ENCODE measurements at regions not wholly inside any gene's neighbourhood (a gene's known extent, or its start where the extent isn't known, plus 50 kb on each side); places are given as distances from the start of the nearest gene placed in this dataset.

- TF ChIP-seq, protein P1, sequence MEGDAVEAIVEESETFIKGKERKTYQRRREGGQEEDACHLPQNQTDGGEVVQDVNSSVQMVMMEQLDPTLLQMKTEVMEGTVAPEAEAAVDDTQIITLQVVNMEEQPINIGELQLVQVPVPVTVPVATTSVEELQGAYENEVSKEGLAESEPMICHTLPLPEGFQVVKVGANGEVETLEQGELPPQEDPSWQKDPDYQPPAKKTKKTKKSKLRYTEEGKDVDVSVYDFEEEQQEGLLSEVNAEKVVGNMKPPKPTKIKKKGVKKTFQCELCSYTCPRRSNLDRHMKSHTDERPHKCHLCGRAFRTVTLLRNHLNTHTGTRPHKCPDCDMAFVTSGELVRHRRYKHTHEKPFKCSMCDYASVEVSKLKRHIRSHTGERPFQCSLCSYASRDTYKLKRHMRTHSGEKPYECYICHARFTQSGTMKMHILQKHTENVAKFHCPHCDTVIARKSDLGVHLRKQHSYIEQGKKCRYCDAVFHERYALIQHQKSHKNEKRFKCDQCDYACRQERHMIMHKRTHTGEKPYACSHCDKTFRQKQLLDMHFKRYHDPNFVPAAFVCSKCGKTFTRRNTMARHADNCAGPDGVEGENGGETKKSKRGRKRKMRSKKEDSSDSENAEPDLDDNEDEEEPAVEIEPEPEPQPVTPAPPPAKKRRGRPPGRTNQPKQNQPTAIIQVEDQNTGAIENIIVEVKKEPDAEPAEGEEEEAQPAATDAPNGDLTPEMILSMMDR (IDR thresholded peaks at IDR 0.05) = no peak
- no peak for TF ChIP-seq POLR2A (IDR thresholded peaks at IDR 0.05)
Measured at GRCh38 chr2:129636692-129637091, 342.8 kb upstream of the RAB6C start.

Measured in lower leg skin (tissue), 3 donors.